Spleen (tissue), 11 donors: ENCODE measurements at regions not wholly inside any gene's neighbourhood (a gene's known extent, or its start where the extent isn't known, plus 50 kb on each side); places are given as distances from the start of the nearest gene placed in this dataset.

ENCODE experiments used
- DNase-seq: peaks from one replicate; pipeline ENCODE4 v3.0.0-alpha.2; 2020
- H3K27ac ChIP-seq, 8 donors: fragments of 200-600 bp; sonication (generic) in 7 of 8; 1 replicate in 4 of 8; 2 replicates in 4 of 8; pipeline versions ENCODE4 v1.5.0 to v1.8.0; 2016 to 2021; ENCODE audit warnings: inconsistent platforms in 4 of 8, mild to moderate bottlenecking in 4 of 8, moderate library complexity in 1 of 8
- H3K27me3 ChIP-seq, 7 donors: fragments of 200-600 bp; sonication (generic) in 6 of 7; replicated peaks in 1 of 7; 1 replicate in 4 of 7; 2 replicates in 3 of 7; pipeline versions ENCODE4 v1.5.0 to v1.8.0; 2016 to 2021; ENCODE audit warnings: inconsistent platforms in 3 of 7, mild to moderate bottlenecking in 1 of 7
- H3K36me3 ChIP-seq, 6 donors: fragments of 200-600 bp; sonication (generic) in 5 of 6; 1 replicate in 4 of 6; 2 replicates in 2 of 6; pipeline versions ENCODE4 v1.5.0 to v1.8.0; 2016 to 2021; ENCODE audit warnings: inconsistent platforms in 2 of 6
- H3K4me1 ChIP-seq, 6 donors: fragments of 200-600 bp; sonication (generic) in 5 of 6; 1 replicate in 3 of 6; 2 replicates in 3 of 6; pipeline versions ENCODE4 v1.5.0 to v1.8.0; 2016 to 2021; ENCODE audit warnings: inconsistent platforms in 3 of 6
- H3K4me3 ChIP-seq, 8 donors: fragments of 200-600 bp; sonication (generic) in 7 of 8; 1 replicate in 4 of 8; 2 replicates in 4 of 8; pipeline versions ENCODE4 v1.5.0 to v1.8.0; 2016 to 2021; ENCODE audit warnings: inconsistent platforms in 4 of 8, mild to moderate bottlenecking in 4 of 8, moderate library complexity in 2 of 8
- H3K9me3 ChIP-seq, 8 donors: fragments of 200-600 bp; sonication (generic) in 7 of 8; 1 replicate in 4 of 8; 2 replicates in 4 of 8; pipeline versions ENCODE4 v1.5.0 to v1.8.0; 2016 to 2021; ENCODE audit warnings: inconsistent platforms in 4 of 8
- POLR2A ChIP-seq, 3 donors: fragments of 450-650 bp; IDR thresholded peaks; one replicate each; pipeline ENCODE4 v1.5.1; 2017; ENCODE audit warnings: antibody characterized with exemption in 3 of 3, mild to moderate bottlenecking in 1 of 3
- POLR2AphosphoS5 ChIP-seq, 3 donors: sonication (generic); formaldehyde crosslinking; IDR thresholded peaks; one replicate each; pipeline ENCODE4 v1.5.1; 2017; ENCODE audit warnings: antibody characterized with exemption in 3 of 3
- WGBS, 5 donors: extraction: QIAGEN DNeasy Blood & Tissue Kit in 3 of 5; methylation state at CpG; one replicate each; pipeline versions ENCODE4 v1.1.5 to v1.1.7; 2013 to 2018; 5-methylcytosine and 5-hydroxymethylcytosine counted together
- intact Hi-C: fragments of 100-400 bp; cut with DNase I; formaldehyde crosslinking; loops from one replicate; pipeline ENCODE4 v1.15.0; 2023; ENCODE audit warnings: low total_unique reads
- TF ChIP-seq, protein P1 (sequence below), 11 experiments: fragments of 200-600 bp in 7 of 11; fragments of 450-650 bp in 4 of 11; sonication (generic) in 4 of 11; IDR thresholded peaks in 8 of 11; conservative IDR thresholded peaks in 3 of 11; 1 replicate in 7 of 11; 2 replicates in 4 of 11; pipeline versions ENCODE4 v1.4.0 to v1.8.0; 2016 to 2021; ENCODE audit warnings: antibody characterized with exemption in 11 of 11, inconsistent platforms in 4 of 11, mild to moderate bottlenecking in 1 of 11
- donor health status: healthy with polysubstance abuse.
- donor health status: DM: no; HTN: no; CAD: no; lungs with moderate emphysema.
- donor health status: DM: no; HTN: no; CAD: no.
- donor health status: Bipolar disorder and iron deficiency.
- donor health status: healthy.
- donor health status: DM: no; HTN: no; CAD: no.
- donor health status: DM: yes; HTN: yes; CAD: no.

DNA sequence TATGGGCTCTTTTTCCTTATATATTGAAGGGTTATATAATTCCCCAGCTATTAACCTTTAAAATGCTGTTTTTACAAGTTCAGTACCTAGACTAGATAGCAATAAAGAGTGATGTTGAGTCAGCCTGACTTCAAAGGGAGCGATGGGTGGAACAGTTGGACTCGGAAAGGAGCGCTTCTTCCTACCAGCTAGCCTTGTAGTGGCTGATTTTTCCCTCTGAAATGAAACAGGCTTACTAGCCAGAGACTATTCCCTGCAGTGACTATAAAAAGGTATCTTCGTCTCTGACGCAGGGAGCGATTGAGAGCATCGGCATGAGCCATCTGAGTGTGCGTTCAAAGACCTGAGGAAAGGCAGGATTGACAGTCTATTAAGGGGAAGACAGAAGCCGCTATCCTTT lies 66.0 kb upstream of the GRAMD1B start:
- Histone ChIP-seq H3K9me3 (no peaks in the 10 kb centered on the region), H3K4me3 (no peak overlapping the region), H3K36me3 (no peaks in the 10 kb centered on the region), H3K27me3 (peaks cover 0 to 37% (median 4%) of the 10 kb centered on the region in 7 donors), H3K4me1 (peaks cover 0 to 11% (median 3%) of the 10 kb centered on the region in 6 donors), H3K27ac (no peak overlapping the region)
- intact Hi-C loops = no loop called here
- 90 to 94% (median 91%) methylated on average over 9 of the region's 9 CpGs for WGBS, 5 donors
- DNase-seq = no peak
- TF ChIP-seq POLR2AphosphoS5 (IDR thresholded peaks at IDR 0.05) = no peak
- TF ChIP-seq, protein P1, sequence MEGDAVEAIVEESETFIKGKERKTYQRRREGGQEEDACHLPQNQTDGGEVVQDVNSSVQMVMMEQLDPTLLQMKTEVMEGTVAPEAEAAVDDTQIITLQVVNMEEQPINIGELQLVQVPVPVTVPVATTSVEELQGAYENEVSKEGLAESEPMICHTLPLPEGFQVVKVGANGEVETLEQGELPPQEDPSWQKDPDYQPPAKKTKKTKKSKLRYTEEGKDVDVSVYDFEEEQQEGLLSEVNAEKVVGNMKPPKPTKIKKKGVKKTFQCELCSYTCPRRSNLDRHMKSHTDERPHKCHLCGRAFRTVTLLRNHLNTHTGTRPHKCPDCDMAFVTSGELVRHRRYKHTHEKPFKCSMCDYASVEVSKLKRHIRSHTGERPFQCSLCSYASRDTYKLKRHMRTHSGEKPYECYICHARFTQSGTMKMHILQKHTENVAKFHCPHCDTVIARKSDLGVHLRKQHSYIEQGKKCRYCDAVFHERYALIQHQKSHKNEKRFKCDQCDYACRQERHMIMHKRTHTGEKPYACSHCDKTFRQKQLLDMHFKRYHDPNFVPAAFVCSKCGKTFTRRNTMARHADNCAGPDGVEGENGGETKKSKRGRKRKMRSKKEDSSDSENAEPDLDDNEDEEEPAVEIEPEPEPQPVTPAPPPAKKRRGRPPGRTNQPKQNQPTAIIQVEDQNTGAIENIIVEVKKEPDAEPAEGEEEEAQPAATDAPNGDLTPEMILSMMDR (IDR thresholded peaks at IDR 0.05 in 8 of 11, conservative IDR thresholded peaks at IDR 0.05 in 3 of 11) = no peak
- TF ChIP-seq POLR2A (IDR thresholded peaks at IDR 0.05) = no peak

DNA sequence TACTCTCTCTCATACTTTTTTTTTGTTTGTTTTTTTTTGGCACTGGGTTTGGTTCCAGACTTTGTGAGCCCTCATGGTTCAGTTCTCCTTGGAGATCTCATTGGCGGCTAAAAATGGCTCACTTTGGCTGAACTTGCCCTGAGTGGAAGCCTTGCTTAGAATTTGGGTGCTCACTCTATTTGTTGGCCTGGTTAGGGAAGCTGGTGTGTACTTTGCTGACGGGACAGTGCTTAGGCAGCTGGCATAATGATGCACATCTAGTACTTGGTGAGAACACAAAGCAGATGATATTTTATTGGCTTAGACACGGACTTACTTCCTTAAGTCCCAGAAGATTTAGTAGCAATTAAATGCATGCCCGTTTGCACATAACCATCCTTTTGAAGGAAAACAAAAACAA lies 66.5 kb upstream of the GRAMD1B start:
- H3K27me3 ChIP-seq = peaks cover 0 to 42% (median 4%) of the 10 kb centered on the region in 7 donors
- H3K36me3 ChIP-seq = no peaks in the 10 kb centered on the region
- H3K27ac ChIP-seq = no peak overlapping the region
- intact Hi-C loops = no loop called here
- no peak for DNase-seq
- H3K4me3 ChIP-seq = no peak overlapping the region
- H3K4me1 ChIP-seq = peaks cover 0 to 13% (median 6%) of the 10 kb centered on the region in 6 donors
- 65 to 74% (median 72%) methylated on average over 4 of the region's 4 CpGs for WGBS, 5 donors
- TF ChIP-seq POLR2A (IDR thresholded peaks at IDR 0.05) (no peak), POLR2AphosphoS5 (IDR thresholded peaks at IDR 0.05) (no peak)
- TF ChIP-seq, protein P1 (IDR thresholded peaks at IDR 0.05 in 8 of 11, conservative IDR thresholded peaks at IDR 0.05 in 3 of 11) = no peak
- H3K9me3 ChIP-seq = no peaks in the 10 kb centered on the region

DNA sequence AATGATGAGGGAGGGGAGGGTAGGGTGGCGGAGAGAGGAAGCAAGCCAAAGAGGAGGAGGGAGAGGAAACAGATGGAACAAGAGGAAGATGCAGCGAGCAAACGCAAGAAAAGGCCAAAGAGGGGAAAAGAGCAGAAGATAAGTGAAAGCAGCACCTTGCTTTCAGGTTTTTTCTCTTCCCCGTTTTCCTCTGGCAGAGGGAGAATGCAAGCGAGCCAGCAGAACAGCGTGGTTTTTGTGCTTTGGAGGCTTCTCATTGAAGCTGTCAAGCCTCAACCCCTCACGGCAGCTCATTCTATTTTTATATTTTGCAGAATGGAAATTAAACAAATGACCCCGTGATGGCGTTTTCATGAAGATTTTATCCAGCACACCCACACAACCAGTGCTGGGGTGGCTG lies 67.1 kb upstream of the GRAMD1B start:
- WGBS, 5 donors = 5 to 14% (median 6%) methylated on average over 9 of the region's 9 CpGs
- Histone ChIP-seq H3K36me3 (no peaks in the 10 kb centered on the region), H3K4me3 (no peak overlapping the region), H3K27me3 (peaks cover 0 to 49% (median 7%) of the 10 kb centered on the region in 7 donors), H3K27ac (no peak overlapping the region), H3K9me3 (no peaks in the 10 kb centered on the region), H3K4me1 (peaks cover 0 to 19% (median 12%) of the 10 kb centered on the region in 6 donors)
- TF ChIP-seq, protein P1 (IDR thresholded peaks at IDR 0.05 in 8 of 11, conservative IDR thresholded peaks at IDR 0.05 in 3 of 11) = no peak
- TF ChIP-seq POLR2AphosphoS5 (IDR thresholded peaks at IDR 0.05) (no peak), POLR2A (IDR thresholded peaks at IDR 0.05) (no peak)
- intact Hi-C loops = no loop called here
- no peak for DNase-seq

DNA sequence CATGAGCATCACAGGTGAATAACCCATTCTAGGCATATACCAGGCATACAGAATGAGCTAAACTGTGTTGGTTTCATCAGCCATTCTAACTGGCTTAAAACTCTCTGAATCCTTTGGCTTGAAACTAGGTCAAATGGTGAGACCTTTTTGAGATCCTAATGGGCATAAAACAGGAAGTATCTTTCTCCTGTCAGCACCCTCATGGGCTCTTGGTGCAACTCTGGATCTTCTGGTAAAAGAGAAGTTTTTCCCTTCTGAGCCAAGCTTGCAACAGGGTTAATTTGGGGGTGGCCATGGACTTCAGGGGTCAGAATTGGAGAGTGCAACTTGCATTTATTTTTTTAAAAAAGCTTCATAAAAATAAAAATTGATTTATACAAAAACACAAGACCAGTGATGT lies 67.9 kb upstream of the GRAMD1B start:
- H3K4me1 ChIP-seq = peaks cover 0 to 25% (median 15%) of the 10 kb centered on the region in 6 donors
- no peak for DNase-seq
- H3K27me3 ChIP-seq = peaks cover 0 to 56% (median 13%) of the 10 kb centered on the region in 7 donors
- no peaks in the 10 kb centered on the region for H3K36me3 ChIP-seq
- TF ChIP-seq POLR2A (IDR thresholded peaks at IDR 0.05) (no peak), POLR2AphosphoS5 (IDR thresholded peaks at IDR 0.05) (no peak)
- H3K27ac ChIP-seq = no peak overlapping the region
- no peak overlapping the region for H3K4me3 ChIP-seq
- intact Hi-C loops = no loop called here
- no peaks in the 10 kb centered on the region for H3K9me3 ChIP-seq

DNA sequence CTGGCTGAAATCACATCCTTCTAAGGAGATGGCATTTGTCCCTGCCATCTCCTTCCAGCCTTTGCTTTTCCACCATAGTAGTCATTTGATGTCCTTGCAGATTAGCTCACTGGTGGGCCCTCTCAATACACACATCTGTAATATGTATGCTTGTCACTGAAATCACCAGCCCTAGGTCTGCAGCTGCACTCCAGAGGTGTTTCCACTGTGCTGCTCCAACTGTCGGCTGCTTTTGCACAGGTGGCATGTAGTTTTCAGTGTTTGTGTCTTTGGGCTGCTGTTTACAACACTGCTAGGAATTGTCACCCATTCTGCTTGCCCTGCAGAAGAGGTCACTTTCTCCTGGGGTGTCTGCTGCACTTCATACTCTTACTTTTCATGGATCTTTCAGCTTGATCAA lies 69.0 kb upstream of the GRAMD1B start:
- TF ChIP-seq, protein P1 (IDR thresholded peaks at IDR 0.05 in 8 of 11, conservative IDR thresholded peaks at IDR 0.05 in 3 of 11) = no peak
- no peak for TF ChIP-seq POLR2A (IDR thresholded peaks at IDR 0.05)
- no peak for TF ChIP-seq POLR2AphosphoS5 (IDR thresholded peaks at IDR 0.05)
- DNase-seq = no peak
- intact Hi-C loops = no loop called here
- no peak overlapping the region for H3K4me3 ChIP-seq
- no peak overlapping the region for H3K27ac ChIP-seq
- no peaks in the 10 kb centered on the region for H3K9me3 ChIP-seq
- H3K27me3 ChIP-seq = peaks cover 0 to 61% (median 13%) of the 10 kb centered on the region in 7 donors
- 57 to 80% (median 72%) methylated on average over 1 of the region's 1 CpG for whole genome bisulfite sequencing, 5 donors
- H3K4me1 ChIP-seq = peaks cover 0 to 25% (median 15%) of the 10 kb centered on the region in 6 donors
- H3K36me3 ChIP-seq = no peaks in the 10 kb centered on the region
